Occipital lobe (tissue), 1 donor: ENCODE measurements at regions not wholly inside any gene's neighbourhood (a gene's known extent, or its start where the extent isn't known, plus 50 kb on each side); places are given as distances from the start of the nearest gene placed in this dataset.
"Not testable (repeated sequence)": the region's sequence is repeated elsewhere in the genome, so short reads cannot be mapped to it uniquely, and the experiment has no call there.

Source experiments
- DNase-seq: peaks from one replicate; lab custom pipeline; 2025; lab: John Stamatoyannopoulos, UW

- no peak for DNase-seq
These were observed 319.0 kb upstream of the MBL2 start for GRCh38 chr10:53091574-53091973.

GRCh38 chr10:53088961-53089360, 316.4 kb upstream of the MBL2 start:
- DNase-seq = no peak

GRCh38 chr10:53079283-53079682, 306.7 kb upstream of the MBL2 start:
- DNase-seq = no peak

DNA sequence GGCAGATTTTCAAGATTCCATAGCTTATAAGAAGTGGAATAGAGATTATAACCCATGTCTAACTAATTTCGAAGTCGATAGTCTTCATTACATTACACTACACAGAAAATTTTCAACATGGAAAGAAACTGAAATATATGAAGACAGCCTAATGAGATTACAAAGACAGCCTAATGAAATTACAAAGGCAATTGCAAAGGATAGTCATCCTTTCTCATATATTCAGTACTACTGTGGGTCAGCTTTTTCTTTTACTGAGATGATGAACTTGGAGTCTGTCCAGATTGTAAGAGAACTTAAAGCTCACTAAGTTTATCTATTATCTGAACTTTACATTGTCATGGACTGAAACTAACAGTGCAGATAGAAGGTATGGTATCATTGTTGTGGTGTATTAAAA, 304.4 kb upstream of the MBL2 start:
- DNase-seq = no peak

DNA sequence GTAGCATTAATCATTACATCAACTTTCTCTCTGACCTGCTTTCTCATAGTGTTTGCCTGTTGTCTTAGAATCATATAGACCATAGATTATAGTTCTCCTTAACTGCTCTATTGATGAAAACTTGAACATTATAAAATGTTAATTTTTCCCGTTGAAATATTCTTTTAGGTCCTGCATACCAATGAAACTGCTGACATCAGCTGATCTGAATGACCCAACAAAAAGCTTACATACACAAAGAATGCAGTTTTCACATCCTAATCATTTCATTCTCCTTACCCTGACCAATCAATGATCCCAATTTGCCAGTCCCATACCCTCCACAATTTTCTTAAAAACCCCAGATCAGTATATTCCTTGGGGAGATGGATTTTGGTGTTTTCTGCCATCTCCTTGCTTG, 302.9 kb upstream of the MBL2 start:
- DNase-seq = no peak

GRCh38 chr10:53072144-53072543, 299.6 kb upstream of the MBL2 start:
- no peak for DNase-seq

DNA sequence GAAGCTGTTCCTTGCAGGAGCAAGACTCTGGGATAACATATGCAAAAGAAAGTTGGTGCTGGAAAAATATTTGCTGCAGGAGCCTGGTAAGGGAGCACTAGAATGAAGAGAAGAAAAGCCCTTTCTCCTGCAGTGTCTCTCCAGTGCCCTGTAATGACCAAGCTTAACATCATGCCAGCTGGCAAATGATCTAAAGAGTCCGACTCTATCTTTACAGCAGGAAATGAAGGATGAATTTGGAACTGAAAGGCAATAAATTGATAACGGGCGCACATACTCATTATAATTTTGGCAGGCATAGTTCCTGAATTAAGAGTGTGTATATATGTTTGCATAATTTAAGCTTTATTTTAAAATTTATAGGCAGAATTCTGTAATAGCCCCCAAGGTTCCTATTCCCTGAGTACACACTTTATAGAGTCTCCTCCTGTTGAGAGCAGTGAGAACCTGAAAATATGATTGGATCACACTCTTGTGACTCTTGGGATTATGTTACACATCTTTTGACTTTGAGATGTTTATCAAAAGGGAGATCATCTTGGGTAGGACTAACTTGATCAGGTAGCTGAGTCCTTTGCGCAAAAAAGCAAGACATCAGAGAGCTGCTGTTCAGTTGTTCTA, 299.0 kb upstream of the MBL2 start:
- no peak for DNase-seq

- DNase-seq = no peak
These were observed 296.4 kb upstream of the MBL2 start for GRCh38 chr10:53069013-53069412.

DNA sequence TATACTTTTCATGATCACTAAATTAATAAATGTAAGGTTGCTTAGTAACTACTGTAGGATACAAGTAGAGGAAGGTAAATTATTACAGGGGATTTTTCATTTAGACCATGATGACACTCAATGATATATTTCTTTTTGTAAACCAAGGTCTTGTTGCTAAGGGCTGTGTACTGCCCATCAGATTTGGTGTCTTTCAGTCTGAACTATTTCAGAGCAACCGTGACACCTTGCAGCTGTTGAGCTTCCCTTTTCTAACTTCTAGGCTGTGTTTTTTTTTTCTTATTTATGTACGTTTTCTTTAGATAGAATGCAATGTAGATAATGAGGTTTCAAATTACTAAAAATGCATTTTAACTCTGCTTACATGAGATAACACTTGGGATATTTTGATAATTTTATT, 292.0 kb upstream of the MBL2 start:
- DNase-seq = no peak

DNA sequence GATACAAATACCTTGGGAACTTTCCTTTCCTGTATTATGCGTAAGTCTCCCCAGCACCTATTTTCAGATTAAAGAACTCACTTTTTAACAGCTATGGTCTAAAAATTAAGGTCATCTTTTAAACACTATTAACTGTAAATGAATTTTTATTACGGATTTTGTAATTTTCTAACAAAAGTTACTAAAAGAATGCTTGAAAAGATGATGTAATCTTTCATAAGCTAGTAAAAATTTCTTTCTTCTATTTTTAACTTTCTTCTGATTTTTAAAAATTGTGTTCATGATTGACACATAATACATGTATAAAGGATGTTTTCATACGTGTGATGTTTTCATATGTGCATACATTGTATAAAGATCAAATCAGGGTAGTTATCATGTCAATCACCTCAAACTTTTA, 291.2 kb upstream of the MBL2 start:
- DNase-seq = no peak

DNA sequence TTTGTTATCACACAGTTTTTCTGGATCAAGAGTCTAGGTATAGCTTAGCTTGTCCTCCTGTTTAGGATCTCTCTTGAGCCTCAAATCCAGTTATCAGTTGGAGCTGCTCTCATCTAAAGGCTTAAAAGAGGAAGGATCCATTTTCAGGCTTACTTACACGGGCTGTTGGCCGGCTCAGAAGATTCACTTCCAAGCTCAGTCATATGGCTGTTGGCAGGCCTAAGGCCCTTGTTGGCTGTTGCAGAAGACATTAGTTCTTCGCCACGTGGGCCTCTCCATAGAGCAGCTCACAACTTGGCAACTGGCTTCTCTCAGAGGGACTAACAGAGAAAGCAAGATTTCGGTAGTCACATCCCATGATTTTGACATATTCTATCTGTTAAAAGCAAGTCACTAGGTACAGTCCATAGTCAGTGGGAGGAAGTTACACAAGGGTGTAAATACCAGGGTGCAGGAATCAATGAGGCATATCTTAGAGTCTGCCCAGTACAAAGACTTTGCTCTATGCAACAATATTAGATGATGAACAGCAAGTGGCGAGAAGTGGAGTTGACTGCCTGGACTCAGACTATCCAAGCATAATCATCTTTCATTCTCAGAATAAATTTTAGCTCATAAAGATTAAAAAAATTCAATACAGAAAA, 280.1 kb upstream of the MBL2 start:
- no peak for DNase-seq

- no peak for DNase-seq
These were observed 272.7 kb upstream of the MBL2 start for GRCh38 chr10:53045315-53045714.

GRCh38 chr10:53035823-53036222, 263.2 kb upstream of the MBL2 start:
- not testable (repeated sequence) for DNase-seq

GRCh38 chr10:53033396-53033795, 260.8 kb upstream of the MBL2 start:
- DNase-seq = no peak

DNA sequence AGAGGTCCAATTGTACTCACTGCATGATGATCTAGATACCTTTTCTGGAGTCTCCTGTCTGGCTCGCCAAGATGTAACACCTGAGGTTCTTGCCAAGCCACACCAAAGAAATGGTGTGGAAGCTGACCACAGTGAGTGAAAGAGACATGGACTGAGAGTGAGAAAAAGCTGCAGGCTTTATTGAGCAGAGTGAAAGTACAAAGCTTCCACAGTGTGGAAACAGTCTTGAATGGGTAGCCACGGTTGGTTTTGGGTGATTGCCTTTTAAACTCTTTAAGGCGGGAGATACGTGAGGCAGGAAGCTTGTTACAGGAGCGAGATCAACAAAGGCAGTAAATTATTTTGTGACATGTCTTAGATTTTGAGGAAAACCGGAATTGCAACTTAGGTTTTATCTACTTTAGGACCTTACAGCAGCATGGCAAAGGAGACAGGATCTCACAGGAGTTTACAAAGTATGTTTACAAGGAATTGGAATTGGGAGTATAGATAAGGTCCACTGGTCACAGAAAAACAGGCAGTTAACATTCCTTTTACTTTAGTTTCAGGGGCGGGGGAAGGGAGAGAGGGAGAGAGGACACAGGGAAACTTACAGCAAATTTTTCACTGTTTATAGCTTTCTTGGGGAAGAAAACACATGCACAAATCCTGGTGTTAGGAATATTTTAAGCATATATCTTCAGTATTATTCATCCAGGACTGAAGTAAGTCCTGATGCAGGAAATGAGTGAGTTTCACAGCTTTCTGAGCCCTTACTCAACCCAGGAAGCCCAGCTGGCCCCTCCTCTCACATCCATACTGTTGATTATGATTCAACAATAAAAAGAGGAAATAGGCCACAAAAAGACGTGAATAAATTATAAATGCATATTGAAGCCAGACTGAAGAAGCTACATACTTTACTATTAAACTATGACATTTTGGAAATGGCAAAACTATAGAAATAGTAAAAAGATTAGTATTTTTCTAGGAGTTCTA, 257.6 kb upstream of the MBL2 start:
- DNase-seq = not testable (repeated sequence)

- DNase-seq = no peak
These were observed 256.9 kb upstream of the MBL2 start for GRCh38 chr10:53029449-53029848.

DNA sequence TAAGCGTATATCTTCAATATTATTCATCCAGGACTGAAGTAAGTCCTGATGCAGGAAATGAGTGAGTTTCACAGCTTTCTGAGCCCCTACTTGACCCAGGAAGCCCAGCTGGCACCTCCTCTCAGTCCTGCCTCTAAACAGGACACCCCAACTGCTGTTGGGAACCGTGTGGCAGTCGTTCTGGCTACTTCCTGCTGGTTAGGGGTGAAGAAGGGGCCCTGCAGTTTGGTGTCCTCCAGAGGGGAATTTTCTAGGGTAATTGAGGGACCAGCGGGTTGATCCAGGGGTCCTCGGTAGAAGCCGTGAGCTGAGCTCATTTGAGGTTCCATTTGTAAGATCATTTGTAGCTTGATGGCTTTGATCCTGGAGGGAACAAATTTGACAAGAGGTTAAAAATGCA, 253.2 kb upstream of the MBL2 start:
- DNase-seq = not testable (repeated sequence)

GRCh38 chr10:53025172-53025711, 252.7 kb upstream of the MBL2 start:
- no peak for DNase-seq

DNA sequence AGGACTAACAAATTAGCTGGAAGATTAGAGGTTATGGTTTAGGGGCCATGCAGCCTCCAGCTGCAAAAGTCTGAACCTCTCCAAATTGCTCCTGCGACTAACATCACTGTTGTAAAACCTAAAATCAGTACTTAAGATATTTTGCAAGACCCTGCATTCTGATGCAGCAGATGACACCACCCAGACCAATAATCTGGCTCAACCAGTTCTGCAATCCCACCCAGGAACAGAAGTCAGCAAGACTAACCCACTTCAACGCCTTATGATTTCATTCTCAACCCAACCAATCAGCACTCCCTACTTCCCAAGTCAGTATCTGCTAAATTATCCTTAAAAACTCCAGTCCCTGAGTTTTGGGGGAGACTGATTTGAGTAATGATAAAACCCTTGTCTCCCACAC, 250.8 kb upstream of the MBL2 start:
- DNase-seq = no peak

DNA sequence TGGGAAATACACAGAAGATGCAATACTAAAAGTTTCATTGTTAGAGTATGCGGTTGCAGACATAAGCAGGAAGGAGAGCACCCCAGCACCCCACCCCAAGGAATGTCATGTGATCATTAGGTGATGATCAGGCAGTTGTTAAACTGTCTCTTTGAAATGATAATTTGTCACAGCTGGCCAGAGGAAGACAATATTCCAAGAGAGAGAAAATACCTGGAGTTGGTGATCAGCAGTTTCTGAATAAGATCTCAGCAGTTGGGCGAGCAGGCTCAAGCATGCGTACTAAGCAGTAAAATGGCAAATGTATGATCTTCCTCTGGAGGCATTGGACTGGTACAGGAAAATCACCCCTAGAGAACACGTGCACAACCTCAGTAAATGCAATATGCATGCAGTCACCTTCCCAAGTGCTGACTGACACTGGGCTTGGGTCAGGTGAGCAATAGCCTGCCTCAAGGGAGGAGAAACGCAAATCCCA, 250.1 kb upstream of the MBL2 start:
- DNase-seq = no peak

- no peak for DNase-seq
These were observed 240.7 kb upstream of the MBL2 start for GRCh38 chr10:53013201-53013810.
